Right lobe of liver (tissue), 6 donors: ENCODE measurements at regions not wholly inside any gene's neighbourhood (a gene's known extent, or its start where the extent isn't known, plus 50 kb on each side); places are given as distances from the start of the nearest gene placed in this dataset.
A peak's percentile ranks its signal among the peaks of the same experiment; 100 is the strongest.

ENCODE experiments used
- ATAC-seq, 4 donors: fragments of 200-7000 bp; cut with Tn5 transposase; one replicate each; pipeline ENCODE4 v1.9.1; 2020; ENCODE audit warnings: mild to moderate bottlenecking in 4 of 4, moderate library complexity in 4 of 4
- DNase-seq, 3 donors: peaks; one replicate each; pipeline ENCODE4 v3.0.0-alpha.2; 2020
- H3K27ac ChIP-seq, 3 donors: fragments of 200-600 bp; one replicate each; pipeline ENCODE4 v1.8.0; 2022
- H3K27me3 ChIP-seq, 2 donors: fragments of 200-600 bp; one replicate each; pipeline ENCODE4 v1.8.0; 2022
- H3K36me3 ChIP-seq, 4 donors: fragments of 200-600 bp; sonication (generic) in 1 of 4; one replicate each; pipeline versions ENCODE4 v1.5.1 to v1.8.0; 2017 to 2022; ENCODE audit warnings: control low read depth in 1 of 4
- H3K4me1 ChIP-seq, 4 donors: fragments of 200-600 bp; sonication (generic) in 1 of 4; one replicate each; pipeline versions ENCODE4 v1.5.1 to v1.8.0; 2017 to 2022; ENCODE audit warnings: control low read depth in 1 of 4
- H3K4me3 ChIP-seq, 3 donors: fragments of 200-600 bp; one replicate each; pipeline ENCODE4 v1.8.0; 2022
- H3K9me3 ChIP-seq, 4 donors: fragments of 200-600 bp; sonication (generic) in 1 of 4; one replicate each; pipeline versions ENCODE4 v1.5.1 to v1.8.0; 2017 to 2022; ENCODE audit warnings: control low read depth in 1 of 4
- POLR2A ChIP-seq: fragments of 450-650 bp; IDR thresholded peaks from one replicate; pipeline ENCODE4 v1.6.1; 2017; ENCODE audit warnings: antibody characterized with exemption, mild to moderate bottlenecking
- WGBS: methylation state at CpG from one replicate; pipeline ENCODE4 v1.1.6; 2018; ENCODE audit warnings: low coverage, low lambda C conversion rate; ENCODE audit not compliant: insufficient coverage; ENCODE audit errors: missing lambda C conversion rate; 5-methylcytosine and 5-hydroxymethylcytosine counted together
- intact Hi-C, 2 donors: fragments of 100-400 bp; cut with DNase I; formaldehyde crosslinking; loops; one replicate each; pipeline versions ENCODE4 v1.11.2 to v1.14.1; 2022
- TF ChIP-seq, protein P1 (sequence below), 4 donors: fragments of 200-600 bp in 3 of 4; fragments of 450-650 bp in 1 of 4; IDR thresholded peaks; one replicate each; pipeline versions ENCODE4 v1.5.1 to v1.8.0; 2016 to 2022; ENCODE audit warnings: antibody characterized with exemption in 4 of 4, mild to moderate bottlenecking in 2 of 4
- donor health status: DM: no; HTN: yes; CAD: no.
- donor health status: DM: no; HTN: no; CAD: no.
- donor health status: DM: no; HTN: no; CAD: no.
- donor health status: DM: no; HTN: yes; CAD: no.
- donor health status: DM: no; HTN: yes; CAD: no.

DNA sequence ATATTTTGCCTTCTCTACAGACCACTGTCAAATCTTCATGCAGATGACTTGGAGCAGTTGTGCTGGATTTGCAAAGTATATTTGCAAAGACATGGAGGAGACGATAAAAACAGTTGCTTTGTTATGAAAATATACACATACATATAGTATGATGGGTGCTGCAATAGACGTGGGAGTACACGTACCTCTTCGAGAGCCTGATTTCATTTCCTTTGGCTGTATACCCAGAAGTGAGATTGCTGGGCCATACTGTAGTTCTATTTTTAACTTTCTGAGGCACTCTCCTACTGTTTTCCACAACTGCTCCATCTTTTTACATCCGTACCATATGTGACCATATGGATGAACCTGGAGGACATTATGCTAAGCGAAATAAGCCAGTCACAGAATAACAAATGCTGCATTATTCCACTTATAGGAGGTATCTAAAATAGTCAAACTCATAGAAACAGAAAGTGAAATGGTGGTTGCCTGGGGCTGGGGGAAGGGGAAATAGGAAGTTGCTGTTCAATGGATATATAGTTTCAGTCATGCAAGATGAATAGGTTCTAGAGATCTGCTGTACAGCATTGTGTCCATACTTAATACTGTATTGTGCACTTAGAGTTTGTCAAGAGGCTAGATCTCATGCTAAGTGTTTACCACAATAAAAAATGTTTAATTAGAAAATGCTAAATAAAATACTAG, 223.8 kb downstream of the HAO1 start:
- H3K9me3 ChIP-seq = no peaks in the 10 kb centered on the region
- ATAC-seq (no peak), DNase-seq (no peak)
- no peaks in the 10 kb centered on the region for H3K27me3 ChIP-seq
- no peak overlapping the region for H3K27ac ChIP-seq
- WGBS = 68% methylated on average over 6 of the region's 6 CpGs
- peaks cover 0 to 15% (median 6%) of the 10 kb centered on the region in 4 donors for H3K4me1 ChIP-seq
- intact Hi-C loops = no loop called here
- no peaks in the 10 kb centered on the region for H3K36me3 ChIP-seq
- TF ChIP-seq, protein P1, sequence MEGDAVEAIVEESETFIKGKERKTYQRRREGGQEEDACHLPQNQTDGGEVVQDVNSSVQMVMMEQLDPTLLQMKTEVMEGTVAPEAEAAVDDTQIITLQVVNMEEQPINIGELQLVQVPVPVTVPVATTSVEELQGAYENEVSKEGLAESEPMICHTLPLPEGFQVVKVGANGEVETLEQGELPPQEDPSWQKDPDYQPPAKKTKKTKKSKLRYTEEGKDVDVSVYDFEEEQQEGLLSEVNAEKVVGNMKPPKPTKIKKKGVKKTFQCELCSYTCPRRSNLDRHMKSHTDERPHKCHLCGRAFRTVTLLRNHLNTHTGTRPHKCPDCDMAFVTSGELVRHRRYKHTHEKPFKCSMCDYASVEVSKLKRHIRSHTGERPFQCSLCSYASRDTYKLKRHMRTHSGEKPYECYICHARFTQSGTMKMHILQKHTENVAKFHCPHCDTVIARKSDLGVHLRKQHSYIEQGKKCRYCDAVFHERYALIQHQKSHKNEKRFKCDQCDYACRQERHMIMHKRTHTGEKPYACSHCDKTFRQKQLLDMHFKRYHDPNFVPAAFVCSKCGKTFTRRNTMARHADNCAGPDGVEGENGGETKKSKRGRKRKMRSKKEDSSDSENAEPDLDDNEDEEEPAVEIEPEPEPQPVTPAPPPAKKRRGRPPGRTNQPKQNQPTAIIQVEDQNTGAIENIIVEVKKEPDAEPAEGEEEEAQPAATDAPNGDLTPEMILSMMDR (IDR thresholded peaks at IDR 0.05) = no peak
- TF ChIP-seq POLR2A = no peak
- H3K4me3 ChIP-seq = no peak overlapping the region

DNA sequence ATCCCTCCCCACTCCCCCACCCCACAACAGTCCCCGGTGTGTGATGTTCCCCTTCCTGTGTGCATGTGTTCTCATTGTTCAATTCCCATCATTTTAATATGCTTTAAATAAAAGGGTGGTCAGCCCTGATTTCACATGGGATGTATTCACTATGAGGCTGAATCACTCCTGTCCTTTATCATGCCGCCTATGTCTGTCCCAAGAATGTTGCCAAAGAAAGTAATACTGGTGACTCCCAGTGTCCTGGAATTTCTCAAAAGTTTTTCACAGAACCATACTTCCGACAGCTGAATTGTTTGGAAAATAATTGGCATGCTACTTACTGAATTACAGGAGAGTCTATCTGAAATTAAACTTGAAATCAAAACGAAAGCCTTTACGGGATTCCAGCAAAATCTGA, 217.7 kb downstream of the HAO1 start:
- H3K9me3 ChIP-seq = no peaks in the 10 kb centered on the region
- ATAC-seq (no peak), DNase-seq (no peak)
- TF ChIP-seq POLR2A = no peak
- TF ChIP-seq, protein P1 (IDR thresholded peaks at IDR 0.05) = no peak
- no peaks in the 10 kb centered on the region for H3K27me3 ChIP-seq
- no peak overlapping the region for H3K27ac ChIP-seq
- H3K36me3 ChIP-seq = no peaks in the 10 kb centered on the region
- 76% methylated on average over 5 of the region's 5 CpGs for WGBS
- no peak overlapping the region for H3K4me3 ChIP-seq
- intact Hi-C loops = no loop called here
- H3K4me1 ChIP-seq = no peaks in the 10 kb centered on the region

- Histone ChIP-seq H3K9me3 (no peaks in the 10 kb centered on the region), H3K36me3 (no peaks in the 10 kb centered on the region), H3K27me3 (no peaks in the 10 kb centered on the region), H3K27ac (no peak overlapping the region), H3K4me1 (no peaks in the 10 kb centered on the region), H3K4me3 (no peak overlapping the region)
- no peak for TF ChIP-seq POLR2A
- TF ChIP-seq, protein P1 (IDR thresholded peaks at IDR 0.05) = no peak
- intact Hi-C loops = no loop called here
- DNase-seq (no peak), ATAC-seq (peak in 3 of 4 donors; percentile 18 to 96 (median 82))
- WGBS = 36% methylated on average over 1 of the region's 1 CpG
These were observed 217.0 kb downstream of the HAO1 start for GRCh38 chr20:7723284-7723683.

DNA sequence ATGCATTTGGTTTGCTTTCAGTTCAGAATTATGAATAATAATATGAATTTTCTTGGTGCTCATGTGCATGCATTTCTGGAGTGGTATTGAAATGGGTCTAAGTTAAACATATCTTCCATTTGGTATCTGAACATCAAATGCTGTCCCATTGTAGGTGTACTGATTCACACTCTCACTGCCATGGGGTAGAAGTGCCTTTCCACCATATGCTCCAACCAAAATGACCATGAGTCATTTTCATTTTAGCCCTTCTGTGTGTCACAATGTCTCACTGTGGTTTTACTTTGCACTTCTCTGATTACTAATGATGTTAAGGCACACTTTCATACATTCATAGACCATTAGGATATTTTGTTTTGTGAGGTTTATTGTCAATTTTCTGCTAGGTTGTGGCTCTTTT, 211.9 kb downstream of the HAO1 start:
- no peak for DNase-seq
- Histone ChIP-seq H3K4me1 (no peaks in the 10 kb centered on the region), H3K9me3 (no peaks in the 10 kb centered on the region), H3K36me3 (no peaks in the 10 kb centered on the region), H3K27ac (no peak overlapping the region), H3K27me3 (no peaks in the 10 kb centered on the region), H3K4me3 (no peak overlapping the region)
- no peak for ATAC-seq
- TF ChIP-seq, protein P1 (IDR thresholded peaks at IDR 0.05) = no peak
- TF ChIP-seq POLR2A = no peak
- intact Hi-C loops = no loop called here

GRCh38 chr20:7734216-7734615, 206.0 kb downstream of the HAO1 start:
- Histone ChIP-seq H3K4me3 (no peak overlapping the region), H3K27me3 (no peaks in the 10 kb centered on the region), H3K27ac (no peak overlapping the region), H3K36me3 (no peaks in the 10 kb centered on the region), H3K9me3 (no peaks in the 10 kb centered on the region), H3K4me1 (no peaks in the 10 kb centered on the region)
- no peak for TF ChIP-seq POLR2A
- TF ChIP-seq, protein P1 (IDR thresholded peaks at IDR 0.05) = no peak
- ATAC-seq = no peak
- DNase-seq = no peak
- WGBS = 82% methylated on average over 1 of the region's 1 CpG
- intact Hi-C loops = no loop called here
